GM21526 (cell line): ENCODE measurements at regions not wholly inside any gene's neighbourhood (a gene's known extent, or its start where the extent isn't known, plus 50 kb on each side); places are given as distances from the start of the nearest gene placed in this dataset.

Source experiments
- ATAC-seq: cut with Tn5 transposase; IDR thresholded peaks from one replicate; pipeline ENCODE4 v1.9.1; 2021; ENCODE audit warnings: moderate library complexity; ENCODE audit not compliant: unreplicated experiment, low FRiP score

- no peak for ATAC-seq
Measured at GRCh38 chr6:113301651-113302050, 555.5 kb upstream of the MARCKS start.

- no peak for ATAC-seq
Measured at GRCh38 chr6:113304116-113304515, 553.0 kb upstream of the MARCKS start.

GRCh38 chr6:113306552-113307145 lies 550.5 kb upstream of the MARCKS start:
- ATAC-seq, result peak; percentile 98

- ATAC-seq, result no peak
Measured at GRCh38 chr6:113308266-113308665, 548.9 kb upstream of the MARCKS start.

- ATAC-seq, result no peak
Measured at GRCh38 chr6:113313841-113314240, 543.3 kb upstream of the MARCKS start.

- no peak for ATAC-seq
Measured at GRCh38 chr6:113315165-113315564, 542.0 kb upstream of the MARCKS start.

GRCh38 chr6:113315879-113316278 lies 541.3 kb upstream of the MARCKS start:
- ATAC-seq, result no peak

- no peak for ATAC-seq
Measured at GRCh38 chr6:113317442-113317841, 539.7 kb upstream of the MARCKS start.

GRCh38 chr6:113317891-113318574 lies 539.1 kb upstream of the MARCKS start:
- ATAC-seq, result no peak

GRCh38 chr6:113318575-113318917 lies 538.6 kb upstream of the MARCKS start:
- ATAC-seq, result no peak

- ATAC-seq, result no peak
Measured at GRCh38 chr6:113320653-113321052, 536.5 kb upstream of the MARCKS start.

GRCh38 chr6:113326781-113327180 lies 530.4 kb upstream of the MARCKS start:
- no peak for ATAC-seq

GRCh38 chr6:113328886-113329381 lies 528.2 kb upstream of the MARCKS start:
- ATAC-seq, result no peak

- no peak for ATAC-seq
Measured at GRCh38 chr6:113329942-113330635, 527.1 kb upstream of the MARCKS start.

- ATAC-seq, result no peak
Measured at GRCh38 chr6:113330636-113330946, 526.6 kb upstream of the MARCKS start.

- ATAC-seq, result no peak
Measured at GRCh38 chr6:113331021-113331420, 526.1 kb upstream of the MARCKS start.

- ATAC-seq, result no peak
Measured at GRCh38 chr6:113338644-113339043, 518.5 kb upstream of the MARCKS start.

GRCh38 chr6:113339209-113339608 lies 517.9 kb upstream of the MARCKS start:
- no peak for ATAC-seq

- peak; percentile 56 for ATAC-seq
Measured at GRCh38 chr6:113340371-113340770, 516.8 kb upstream of the MARCKS start.

- no peak for ATAC-seq
Measured at GRCh38 chr6:113343940-113344339, 513.2 kb upstream of the MARCKS start.

GRCh38 chr6:113344969-113345368 lies 512.2 kb upstream of the MARCKS start:
- ATAC-seq, result no peak

- ATAC-seq, result no peak
Measured at GRCh38 chr6:113347436-113347835, 509.7 kb upstream of the MARCKS start.
